Loucy (cell line): ENCODE measurements at regions not wholly inside any gene's neighbourhood (a gene's known extent, or its start where the extent isn't known, plus 50 kb on each side); places are given as distances from the start of the nearest gene placed in this dataset.

ENCODE experiments used
- CTCF ChIP-seq: fragments of 200-600 bp; sonication (generic); conservative IDR thresholded peaks from 2 replicates; pipeline ENCODE4 v1.5.1; 2014; ENCODE audit warnings: mild to moderate bottlenecking, antibody characterized with exemption, low read length
- EZH2phosphoT487 ChIP-seq: fragments of 200-600 bp; IDR thresholded peaks from 2 replicates; pipeline ENCODE4 v1.6.1; 2018; ENCODE audit warnings: antibody characterized with exemption, mild to moderate bottlenecking, moderate library complexity, borderline replicate concordance

GRCh38 chr4:81627590-81627989 lies 155.9 kb upstream of the RASGEF1B start:
- TF ChIP-seq CTCF: no peak
- TF ChIP-seq EZH2phosphoT487: no peak
